Progenitor cell of endocrine pancreas (in vitro differentiated cells): ENCODE measurements at regions not wholly inside any gene's neighbourhood (a gene's known extent, or its start where the extent isn't known, plus 50 kb on each side); places are given as distances from the start of the nearest gene placed in this dataset.

Experiments
- DNase-seq: peaks from one replicate; pipeline ENCODE4 v3.0.0; 2021; ENCODE audit warnings: low spot score; ENCODE audit not compliant: unreplicated experiment
- H3K27ac Mint-ChIP-seq: 2 replicates; pipeline ENCODE4 v1.8.0; 2021; ENCODE audit warnings: mild to moderate bottlenecking, moderate library complexity, mixed read lengths
- H3K27me3 Mint-ChIP-seq: 2 replicates; pipeline ENCODE4 v1.8.0; 2021; ENCODE audit warnings: mixed read lengths
- H3K36me3 Mint-ChIP-seq: 2 replicates; pipeline ENCODE4 v1.8.0; 2022; ENCODE audit warnings: mixed read lengths; ENCODE audit not compliant: insufficient read depth
- H3K4me1 Mint-ChIP-seq: 2 replicates; pipeline ENCODE4 v1.8.0; 2021; ENCODE audit warnings: low read depth, mixed read lengths
- H3K4me3 Mint-ChIP-seq: 2 replicates; pipeline ENCODE4 v1.8.0; 2021; ENCODE audit warnings: low read depth, mild to moderate bottlenecking, moderate library complexity, mixed read lengths
- H3K9me3 Mint-ChIP-seq: 2 replicates; pipeline ENCODE4 v1.8.0; 2021; ENCODE audit warnings: low read depth, mixed read lengths
- CTCF ChIP-seq: fragments of 200-600 bp; sonication (generic); IDR thresholded peaks from one replicate; pipeline ENCODE4 v1.5.0; 2021; ENCODE audit warnings: antibody characterized with exemption, mild to moderate bottlenecking; ENCODE audit not compliant: unreplicated experiment

DNA sequence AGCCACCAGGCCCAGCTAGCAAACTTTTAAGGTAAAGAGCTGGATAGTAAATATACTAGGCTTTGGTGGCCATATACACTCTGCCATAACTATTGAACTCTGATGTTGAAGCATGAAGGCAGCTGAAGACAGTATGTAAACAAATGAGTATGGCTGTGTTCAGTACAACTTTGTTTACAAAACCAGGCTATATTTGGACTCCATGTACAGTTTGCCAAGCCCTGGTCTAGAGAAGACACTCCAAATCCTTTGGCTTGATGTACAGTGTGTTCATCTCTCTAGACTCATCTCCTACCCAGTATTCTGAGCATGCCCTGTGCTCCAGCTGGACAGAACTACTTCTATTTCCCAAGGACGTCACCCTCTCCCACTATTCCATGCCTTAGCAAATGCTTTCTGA lies 54.3 kb upstream of the MEGF10 start:
- Mint-ChIP-seq H3K4me3 (no peak overlapping the region), H3K27ac (no peak overlapping the region), H3K9me3 (no peaks in the 10 kb centered on the region), H3K27me3 (peaks cover 42% of the 10 kb centered on the region), H3K36me3 (no peaks in the 10 kb centered on the region), H3K4me1 (no peaks in the 10 kb centered on the region)
- TF ChIP-seq CTCF: no peak
- no peak for DNase-seq
